Astrocyte (in vitro differentiated cells and primary cell): ENCODE measurements at regions not wholly inside any gene's neighbourhood (a gene's known extent, or its start where the extent isn't known, plus 50 kb on each side); places are given as distances from the start of the nearest gene placed in this dataset.

Experiments used
- DNase-seq: peaks from one replicate; pipeline ENCODE4 v3.0.0-alpha.2; 2010; ENCODE audit warnings: low read depth
- FAIRE-seq: peaks from 2 replicates; lab custom pipeline; 2011; peaks lifted over from hg19 to GRCh38; lab: Jason Lieb, UNC
- H2AFZ ChIP-seq: 2 replicates; pipeline ENCODE4 v1.6.0; 2012; ENCODE audit warnings: low read depth, low read length, inconsistent platforms
- H3K27ac ChIP-seq: 2 replicates; pipeline ENCODE4 v1.5.1; 2011; ENCODE audit warnings: low read depth, low read length, inconsistent platforms
- H3K27me3 ChIP-seq: 2 replicates; pipeline ENCODE4 v1.6.0; 2011; ENCODE audit warnings: low read length, inconsistent platforms; ENCODE audit not compliant: insufficient read depth
- H3K36me3 ChIP-seq: 2 replicates; pipeline ENCODE4 v1.5.1; 2011; ENCODE audit warnings: low read length, inconsistent platforms; ENCODE audit not compliant: insufficient read depth
- H3K4me1 ChIP-seq: 2 replicates; pipeline ENCODE4 v1.5.1; 2011; ENCODE audit warnings: low read length, inconsistent platforms; ENCODE audit not compliant: insufficient read depth
- H3K4me2 ChIP-seq: 2 replicates; pipeline ENCODE4 v1.6.0; 2012; ENCODE audit warnings: low read length, inconsistent platforms
- H3K4me3 ChIP-seq: 2 replicates; pipeline ENCODE4 v1.5.1; 2011; ENCODE audit warnings: low read depth, mild to moderate bottlenecking, low read length, inconsistent platforms; ENCODE audit not compliant: insufficient read depth
- H3K79me2 ChIP-seq: 2 replicates; pipeline ENCODE4 v1.6.0; 2012; ENCODE audit warnings: mild to moderate bottlenecking, low read length, inconsistent platforms; ENCODE audit not compliant: insufficient read depth
- H3K9ac ChIP-seq: 2 replicates; pipeline ENCODE4 v1.6.0; 2012; ENCODE audit warnings: mild to moderate bottlenecking, low read length, inconsistent platforms
- H3K9me3 ChIP-seq: 2 replicates; pipeline ENCODE4 v1.5.1; 2012; ENCODE audit warnings: low read depth, mild to moderate bottlenecking, low read length, inconsistent platforms; ENCODE audit not compliant: insufficient read depth
- H4K20me1 ChIP-seq: 2 replicates; pipeline ENCODE4 v1.6.0; 2012; ENCODE audit warnings: low read length, inconsistent platforms; ENCODE audit not compliant: insufficient read depth
- H3K27ac Mint-ChIP-seq: one replicate; pipeline ENCODE4 v1.8.0; 2021; ENCODE audit warnings: mild to moderate bottlenecking, mixed read lengths; ENCODE audit not compliant: unreplicated experiment
- H3K27me3 Mint-ChIP-seq: one replicate; pipeline ENCODE4 v1.8.0; 2021; ENCODE audit warnings: low read depth, mixed read lengths; ENCODE audit not compliant: unreplicated experiment
- H3K36me3 Mint-ChIP-seq: one replicate; pipeline ENCODE4 v1.8.0; 2021; ENCODE audit warnings: low read depth, mixed read lengths; ENCODE audit not compliant: unreplicated experiment
- H3K4me1 Mint-ChIP-seq: one replicate; pipeline ENCODE4 v1.8.0; 2021; ENCODE audit warnings: low read depth, mixed read lengths; ENCODE audit not compliant: unreplicated experiment
- H3K4me3 Mint-ChIP-seq: one replicate; pipeline ENCODE4 v1.8.0; 2021; ENCODE audit warnings: mild to moderate bottlenecking, moderate library complexity, mixed read lengths; ENCODE audit not compliant: unreplicated experiment
- H3K9me3 Mint-ChIP-seq: one replicate; pipeline ENCODE4 v1.8.0; 2021; ENCODE audit warnings: mild to moderate bottlenecking, mixed read lengths; ENCODE audit not compliant: unreplicated experiment
- CTCF ChIP-seq: IDR thresholded peaks from 2 replicates; pipeline ENCODE4 v1.5.1; 2011; ENCODE audit warnings: low read depth, mild to moderate bottlenecking, inconsistent platforms, low read length, moderate library complexity; ENCODE audit not compliant: insufficient read depth
- EZH2 ChIP-seq: IDR thresholded peaks from 2 replicates; pipeline ENCODE4 v1.6.1; 2012; ENCODE audit warnings: mild to moderate bottlenecking, low read length, inconsistent platforms; ENCODE audit not compliant: insufficient read depth

- Histone ChIP-seq H4K20me1 (no peaks in the 10 kb centered on the region), H3K4me1 (no peaks in the 10 kb centered on the region), H3K27ac (no peak overlapping the region), H3K27me3 (peaks cover 3% of the 10 kb centered on the region), H3K79me2 (no peaks in the 10 kb centered on the region), H3K4me3 (no peak overlapping the region), H3K9me3 (no peaks in the 10 kb centered on the region), H2AFZ (no peak overlapping the region), H3K4me2 (no peak overlapping the region), H3K36me3 (no peaks in the 10 kb centered on the region), H3K9ac (no peak overlapping the region)
- Mint-ChIP-seq H3K27ac (no peak overlapping the region), H3K27me3 (peaks cover 8% of the 10 kb centered on the region), H3K4me1 (peaks cover 2% of the 10 kb centered on the region), H3K9me3 (no peaks in the 10 kb centered on the region), H3K36me3 (no peaks in the 10 kb centered on the region), H3K4me3 (no peak overlapping the region)
- TF ChIP-seq EZH2 (no peak), CTCF (no peak)
- FAIRE-seq: no peak
- no peak for DNase-seq
Measured at GRCh38 chr18:11199477-11199876, 50.1 kb upstream of the PIEZO2 start.
